PFSK-1 (cell line): ENCODE measurements at regions not wholly inside any gene's neighbourhood (a gene's known extent, or its start where the extent isn't known, plus 50 kb on each side); places are given as distances from the start of the nearest gene placed in this dataset.

ENCODE experiments used
- FOXP2 ChIP-seq: optimal IDR thresholded peaks from 2 replicates; pipeline ENCODE3; 2011; ENCODE audit warnings: borderline replicate concordance, control low read depth, inconsistent platforms; ENCODE audit not compliant: insufficient read depth; ENCODE audit errors: extremely low read length, extremely low read depth
- POLR2AphosphoS5 ChIP-seq: IDR thresholded peaks from 2 replicates; pipeline ENCODE4 v1.6.1; 2012; ENCODE audit warnings: low read depth, mild to moderate bottlenecking, control low read depth, low read length, moderate library complexity
- SIN3A ChIP-seq: IDR thresholded peaks from 2 replicates; pipeline ENCODE4 v1.6.1; 2012; ENCODE audit warnings: mild to moderate bottlenecking, low read length, moderate library complexity, borderline replicate concordance; ENCODE audit not compliant: insufficient read depth
- TAF1 ChIP-seq: IDR thresholded peaks from 2 replicates; pipeline ENCODE4 v1.6.1; 2012; ENCODE audit warnings: low read length, control low read depth, borderline replicate concordance; ENCODE audit not compliant: insufficient read depth
- TF ChIP-seq, protein P1 (sequence below), 2 experiments: IDR thresholded peaks; 2 replicates each; pipeline versions ENCODE4 v1.6.1 to v1.8.0; 2011 to 2012; ENCODE audit warnings: low read depth in 2 of 2, low read length in 2 of 2, control low read depth in 1 of 2, inconsistent platforms in 1 of 2, mild to moderate bottlenecking in 1 of 2, moderate library complexity in 1 of 2; ENCODE audit not compliant: insufficient read depth in 1 of 2

DNA sequence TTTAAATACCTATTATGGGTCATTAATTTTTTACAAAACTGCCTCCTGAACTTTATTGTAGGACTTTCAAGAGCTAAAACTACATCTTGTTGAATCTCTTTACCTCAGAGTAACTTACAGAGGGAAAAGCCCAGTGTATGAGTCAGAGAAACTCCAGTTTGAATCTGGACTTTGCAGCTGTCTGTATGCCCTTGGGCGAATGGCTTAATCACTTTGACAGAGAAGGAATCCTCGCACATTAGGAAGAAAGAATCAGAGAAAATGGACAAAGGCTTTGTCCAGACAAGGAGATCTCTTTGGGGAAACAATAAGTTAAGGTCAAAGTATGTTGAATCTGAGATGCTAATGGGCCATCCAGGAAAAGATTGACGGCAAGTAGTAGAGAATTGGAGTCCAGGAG, 484.2 kb upstream of the CELF2 start:
- TF ChIP-seq TAF1 (no peak), POLR2AphosphoS5 (no peak), SIN3A (no peak), FOXP2 (no peak)
- TF ChIP-seq, protein P1, sequence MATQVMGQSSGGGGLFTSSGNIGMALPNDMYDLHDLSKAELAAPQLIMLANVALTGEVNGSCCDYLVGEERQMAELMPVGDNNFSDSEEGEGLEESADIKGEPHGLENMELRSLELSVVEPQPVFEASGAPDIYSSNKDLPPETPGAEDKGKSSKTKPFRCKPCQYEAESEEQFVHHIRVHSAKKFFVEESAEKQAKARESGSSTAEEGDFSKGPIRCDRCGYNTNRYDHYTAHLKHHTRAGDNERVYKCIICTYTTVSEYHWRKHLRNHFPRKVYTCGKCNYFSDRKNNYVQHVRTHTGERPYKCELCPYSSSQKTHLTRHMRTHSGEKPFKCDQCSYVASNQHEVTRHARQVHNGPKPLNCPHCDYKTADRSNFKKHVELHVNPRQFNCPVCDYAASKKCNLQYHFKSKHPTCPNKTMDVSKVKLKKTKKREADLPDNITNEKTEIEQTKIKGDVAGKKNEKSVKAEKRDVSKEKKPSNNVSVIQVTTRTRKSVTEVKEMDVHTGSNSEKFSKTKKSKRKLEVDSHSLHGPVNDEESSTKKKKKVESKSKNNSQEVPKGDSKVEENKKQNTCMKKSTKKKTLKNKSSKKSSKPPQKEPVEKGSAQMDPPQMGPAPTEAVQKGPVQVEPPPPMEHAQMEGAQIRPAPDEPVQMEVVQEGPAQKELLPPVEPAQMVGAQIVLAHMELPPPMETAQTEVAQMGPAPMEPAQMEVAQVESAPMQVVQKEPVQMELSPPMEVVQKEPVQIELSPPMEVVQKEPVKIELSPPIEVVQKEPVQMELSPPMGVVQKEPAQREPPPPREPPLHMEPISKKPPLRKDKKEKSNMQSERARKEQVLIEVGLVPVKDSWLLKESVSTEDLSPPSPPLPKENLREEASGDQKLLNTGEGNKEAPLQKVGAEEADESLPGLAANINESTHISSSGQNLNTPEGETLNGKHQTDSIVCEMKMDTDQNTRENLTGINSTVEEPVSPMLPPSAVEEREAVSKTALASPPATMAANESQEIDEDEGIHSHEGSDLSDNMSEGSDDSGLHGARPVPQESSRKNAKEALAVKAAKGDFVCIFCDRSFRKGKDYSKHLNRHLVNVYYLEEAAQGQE (IDR thresholded peaks at IDR 0.05; ENCODE audit: insufficient read depth in 1 of 2, low read depth in 2 of 2, low read length in 2 of 2), result no peak
